Activated CD4-positive, alpha-beta T cell treated with anti-CD3 and anti-CD28 coated beads for 24 hours (primary cell): ENCODE measurements at regions not wholly inside any gene's neighbourhood (a gene's known extent, or its start where the extent isn't known, plus 50 kb on each side); places are given as distances from the start of the nearest gene placed in this dataset.

Source experiments
- DNase-seq, 2 donors: peaks; one replicate each; pipeline ENCODE4 v3.0.0-alpha.2; 2020; ENCODE audit warnings: low read depth in 2 of 2

- no peak for DNase-seq
These were observed 55.1 kb downstream of the TMEM174 start for GRCh38 chr5:73228052-73228451.
